Colon (tissue), 2 donors: ENCODE measurements at regions not wholly inside any gene's neighbourhood (a gene's known extent, or its start where the extent isn't known, plus 50 kb on each side); places are given as distances from the start of the nearest gene placed in this dataset.
"Not testable (repeated sequence)": the region's sequence is repeated elsewhere in the genome, so short reads cannot be mapped to it uniquely, and the experiment has no call there.

Experiments used
- FAIRE-seq: peaks from 2 replicates; lab custom pipeline; 2012; peaks lifted over from hg19 to GRCh38; lab: Jason Lieb, UNC
- donor health status: control.
- donor health status: control.

GRCh38 chr4:124053872-124054538, 657.4 kb downstream of the SPRY1 start:
- FAIRE-seq = no peak

GRCh38 chr4:124055336-124055735, 657.2 kb downstream of the ANKRD50 start:
- no peak for FAIRE-seq

- FAIRE-seq = no peak
Observed at GRCh38 chr4:124055896-124056295, 656.6 kb downstream of the ANKRD50 start.

- FAIRE-seq = no peak
Observed at GRCh38 chr4:124060261-124060918, 652.1 kb downstream of the ANKRD50 start.

- FAIRE-seq = no peak
Observed at GRCh38 chr4:124061413-124061812, 651.1 kb downstream of the ANKRD50 start.

GRCh38 chr4:124065422-124065821, 647.1 kb downstream of the ANKRD50 start:
- FAIRE-seq = no peak

GRCh38 chr4:124065936-124066335, 646.6 kb downstream of the ANKRD50 start:
- FAIRE-seq = no peak

- no peak for FAIRE-seq
Observed at GRCh38 chr4:124066595-124066994, 645.9 kb downstream of the ANKRD50 start.

- no peak for FAIRE-seq
Observed at GRCh38 chr4:124067046-124067445, 645.5 kb downstream of the ANKRD50 start.

GRCh38 chr4:124070688-124071484, 641.6 kb downstream of the ANKRD50 start:
- no peak for FAIRE-seq

GRCh38 chr4:124075276-124075675, 637.3 kb downstream of the ANKRD50 start:
- FAIRE-seq = not testable (repeated sequence)

GRCh38 chr4:124079174-124079780, 633.3 kb downstream of the ANKRD50 start:
- FAIRE-seq = no peak

GRCh38 chr4:124083711-124084110, 628.8 kb downstream of the ANKRD50 start:
- no peak for FAIRE-seq

GRCh38 chr4:124085561-124086180, 626.9 kb downstream of the ANKRD50 start:
- no peak for FAIRE-seq

- no peak for FAIRE-seq
Observed at GRCh38 chr4:124090021-124090420, 622.5 kb downstream of the ANKRD50 start.

- FAIRE-seq = no peak
Observed at GRCh38 chr4:124092101-124092500, 620.4 kb downstream of the ANKRD50 start.

- no peak for FAIRE-seq
Observed at GRCh38 chr4:124092541-124092984, 620.0 kb downstream of the ANKRD50 start.

- FAIRE-seq = no peak
Observed at GRCh38 chr4:124095621-124096020, 616.9 kb downstream of the ANKRD50 start.

- FAIRE-seq = no peak
Observed at GRCh38 chr4:124096290-124096689, 616.2 kb downstream of the ANKRD50 start.

GRCh38 chr4:124097447-124097846, 615.1 kb downstream of the ANKRD50 start:
- no peak for FAIRE-seq

GRCh38 chr4:124104101-124104500, 608.4 kb downstream of the ANKRD50 start:
- no peak for FAIRE-seq

- FAIRE-seq = no peak
Observed at GRCh38 chr4:124104628-124105027, 607.9 kb downstream of the ANKRD50 start.
